H9 (cell line): ENCODE measurements at regions not wholly inside any gene's neighbourhood (a gene's known extent, or its start where the extent isn't known, plus 50 kb on each side); places are given as distances from the start of the nearest gene placed in this dataset.

Experiments
- DNase-seq: peaks from one replicate; pipeline ENCODE4 v3.0.0-alpha.2; 2017
- H2AFZ ChIP-seq: one replicate; pipeline ENCODE4 v1.6.1; 2013; ENCODE audit warnings: mild to moderate bottlenecking, low read length, control low read depth, moderate library complexity
- H2AK5ac ChIP-seq: 2 replicates; pipeline ENCODE4 v1.6.1; 2013; ENCODE audit warnings: low read length, control low read depth, mixed read lengths; ENCODE audit not compliant: insufficient read length
- H2BK120ac ChIP-seq: one replicate; pipeline ENCODE4 v1.6.1; 2013; ENCODE audit warnings: low read depth, mild to moderate bottlenecking, low read length, control low read depth, inconsistent platforms; ENCODE audit not compliant: poor library complexity, severe bottlenecking
- H2BK12ac ChIP-seq: 2 replicates; pipeline ENCODE4 v1.6.1; 2013; ENCODE audit warnings: low read length, control low read depth, mixed read lengths, low read depth; ENCODE audit not compliant: insufficient read length
- H2BK15ac ChIP-seq: 2 replicates; pipeline ENCODE4 v1.6.1; 2013; ENCODE audit warnings: low read depth, low read length, control low read depth
- H2BK20ac ChIP-seq: one replicate; pipeline ENCODE4 v1.6.1; 2013; ENCODE audit warnings: low read depth, mild to moderate bottlenecking, low read length, control low read depth, inconsistent platforms; ENCODE audit not compliant: poor library complexity, severe bottlenecking
- H2BK5ac ChIP-seq: 2 replicates; pipeline ENCODE4 v1.6.1; 2013; ENCODE audit warnings: low read length, control low read depth, mixed read lengths; ENCODE audit not compliant: insufficient read length
- H3K14ac ChIP-seq: 2 replicates; pipeline ENCODE4 v1.6.1; 2013; ENCODE audit warnings: low read length, control low read depth; ENCODE audit not compliant: insufficient read depth
- H3K18ac ChIP-seq: 2 replicates; pipeline ENCODE4 v1.6.1; 2013; ENCODE audit warnings: low read depth, mild to moderate bottlenecking, mixed read lengths, low read length, control low read depth; ENCODE audit not compliant: insufficient read length
- H3K23ac ChIP-seq: 2 replicates; pipeline ENCODE4 v1.6.1; 2013; ENCODE audit warnings: low read length, control low read depth, mixed read lengths, low read depth; ENCODE audit not compliant: insufficient read length
- H3K23me2 ChIP-seq: 2 replicates; pipeline ENCODE4 v1.6.1; 2013; ENCODE audit warnings: low read depth, mild to moderate bottlenecking, mixed read lengths, low read length, control low read depth; ENCODE audit not compliant: insufficient read length, poor library complexity, severe bottlenecking
- H3K27ac ChIP-seq: 2 replicates; pipeline ENCODE4 v1.5.1; 2013; ENCODE audit warnings: low read length, control low read depth, mixed read lengths, low read depth; ENCODE audit not compliant: insufficient read length
- H3K27me3 ChIP-seq: 2 replicates; pipeline ENCODE4 v1.6.1; 2013; ENCODE audit warnings: low read length, control low read depth, inconsistent platforms; ENCODE audit not compliant: insufficient read depth
- H3K4ac ChIP-seq: 2 replicates; pipeline ENCODE4 v1.6.1; 2013; ENCODE audit warnings: low read depth, mild to moderate bottlenecking, control low read depth, inconsistent platforms, low read length, moderate library complexity
- H3K4me1 ChIP-seq: 2 replicates; pipeline ENCODE4 v1.6.1; 2013; ENCODE audit warnings: low read length, control low read depth, inconsistent platforms; ENCODE audit not compliant: insufficient read depth
- H3K4me2 ChIP-seq: 2 replicates; pipeline ENCODE4 v1.6.1; 2013; ENCODE audit warnings: low read length, control low read depth, mixed read lengths; ENCODE audit not compliant: insufficient read length, insufficient read depth
- H3K56ac ChIP-seq: 2 replicates; pipeline ENCODE4 v1.6.1; 2013; ENCODE audit warnings: low read depth, mild to moderate bottlenecking, mixed read lengths, low read length, control low read depth; ENCODE audit not compliant: insufficient read length
- H3K79me1 ChIP-seq: 2 replicates; pipeline ENCODE4 v1.6.1; 2013; ENCODE audit warnings: low read depth, mild to moderate bottlenecking, moderate library complexity, low read length, control low read depth, inconsistent platforms; ENCODE audit not compliant: insufficient read depth, poor library complexity, severe bottlenecking
- H3K79me2 ChIP-seq: 2 replicates; pipeline ENCODE4 v1.6.1; 2013; ENCODE audit warnings: low read length, control low read depth, inconsistent platforms; ENCODE audit not compliant: insufficient read depth
- H3K9ac ChIP-seq: 2 replicates; pipeline ENCODE4 v1.6.1; 2013; ENCODE audit warnings: low read length, control low read depth, mixed read lengths; ENCODE audit not compliant: insufficient read length; ENCODE audit errors: extremely low read depth
- H3K9me3 ChIP-seq: one replicate; pipeline ENCODE4 v1.6.1; 2013; ENCODE audit warnings: low read depth, low read length, inconsistent platforms; ENCODE audit not compliant: control insufficient read depth
- H3T11ph ChIP-seq: one replicate; pipeline ENCODE4 v1.6.1; 2013; ENCODE audit warnings: mild to moderate bottlenecking, low read length, control low read depth, inconsistent platforms
- H4K20me1 ChIP-seq: one replicate; pipeline ENCODE4 v1.6.1; 2013; ENCODE audit not compliant: control insufficient read depth, insufficient read length, insufficient read depth
- H4K5ac ChIP-seq: 2 replicates; pipeline ENCODE4 v1.6.1; 2013; ENCODE audit warnings: low read depth, mild to moderate bottlenecking, mixed read lengths, low read length, control low read depth; ENCODE audit not compliant: insufficient read length
- H4K8ac ChIP-seq: replicated peaks from 2 replicates; pipeline ENCODE4 v1.6.1; 2013; ENCODE audit warnings: low read length, control low read depth, mixed read lengths, low read depth; ENCODE audit not compliant: insufficient read length
- H4K91ac ChIP-seq: 2 replicates; pipeline ENCODE4 v1.6.1; 2013; ENCODE audit warnings: low read depth, mild to moderate bottlenecking, moderate library complexity, mixed read lengths, low read length, control low read depth; ENCODE audit not compliant: insufficient read length
- H3K27ac Mint-ChIP-seq, 3 experiments: 2 replicates in 2 of 3; 3 replicates in 1 of 3; pipeline ENCODE4 v1.8.0; 2020 to 2021; ENCODE audit warnings: mixed read lengths in 3 of 3, mild to moderate bottlenecking in 1 of 3, moderate library complexity in 1 of 3
- H3K27me3 Mint-ChIP-seq: 2 replicates; pipeline ENCODE4 v1.8.0; 2021; ENCODE audit warnings: low read depth, mild to moderate bottlenecking, moderate library complexity, mixed read lengths
- H3K36me3 Mint-ChIP-seq, 3 experiments: 2 replicates in 2 of 3; 3 replicates in 1 of 3; pipeline ENCODE4 v1.8.0; 2020 to 2021; ENCODE audit warnings: low read depth in 3 of 3, mixed read lengths in 3 of 3; ENCODE audit not compliant: insufficient read depth in 1 of 3
- H3K4me1 Mint-ChIP-seq, 2 experiments: 2 replicates each; pipeline ENCODE4 v1.8.0; 2020; ENCODE audit warnings: mixed read lengths in 2 of 2
- H3K4me3 Mint-ChIP-seq, 2 experiments: 2 replicates in 1 of 2; 3 replicates in 1 of 2; pipeline ENCODE4 v1.8.0; 2020 to 2021; ENCODE audit warnings: mild to moderate bottlenecking in 2 of 2, mixed read lengths in 2 of 2, moderate library complexity in 1 of 2
- H3K9me3 Mint-ChIP-seq, 2 experiments: 2 replicates in 1 of 2; 3 replicates in 1 of 2; pipeline ENCODE4 v1.8.0; 2020; ENCODE audit warnings: mild to moderate bottlenecking in 2 of 2, mixed read lengths in 2 of 2, moderate library complexity in 1 of 2
- WGBS: extraction: QIAGEN DNeasy Blood & Tissue Kit; methylation state at CpG from one replicate; pipeline ENCODE4 v1.1.7; 2013; ENCODE audit warnings: missing lambda C conversion rate, low lambda C conversion rate, mixed read lengths; ENCODE audit not compliant: insufficient read length; ENCODE audit errors: extremely low coverage; 5-methylcytosine and 5-hydroxymethylcytosine counted together
- TF ChIP-seq, protein P1 (sequence below): fragments of 200-600 bp; sonication (generic); conservative IDR thresholded peaks from 3 replicates; pipeline ENCODE4 v1.8.0; 2021; ENCODE audit warnings: antibody characterized with exemption, mild to moderate bottlenecking

DNA sequence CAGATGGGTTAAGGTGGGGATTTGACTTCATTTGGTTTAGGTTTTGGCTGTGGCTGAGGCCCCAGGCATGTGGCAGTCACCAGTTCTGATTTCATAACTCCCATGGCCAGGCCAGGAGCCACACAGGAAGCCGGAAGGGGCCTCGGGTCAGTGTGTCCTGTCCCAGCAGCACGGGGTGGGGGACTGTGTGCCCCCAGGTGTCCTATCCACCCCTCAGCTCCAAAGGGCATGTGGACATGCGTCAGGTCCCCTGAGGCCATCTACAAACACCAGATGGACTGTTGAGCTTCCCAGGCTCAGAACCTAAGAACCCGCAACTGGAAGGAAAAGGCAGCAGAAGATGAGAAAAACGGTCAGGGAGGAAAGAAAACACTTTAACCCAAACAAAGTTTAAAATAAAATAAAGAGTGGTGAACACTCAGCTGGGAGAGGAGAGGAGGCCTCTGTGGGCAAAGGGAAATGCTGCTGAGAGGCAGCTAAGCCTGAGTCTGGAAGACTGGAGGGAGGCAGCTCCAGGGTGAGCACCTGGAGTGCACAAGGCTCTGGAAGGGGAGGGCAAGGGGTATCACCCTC, 260.8 kb downstream of the AUH start:
- H3K27ac Mint-ChIP-seq: peak overlapping the region in 1 of 3 experiments; percentile 27; a peak in 1 of 7 replicates

More for the DNA sequence above, 260.8 kb downstream of the AUH start:
- H2BK15ac ChIP-seq: no peak overlapping the region
- H3K79me2 ChIP-seq: no peaks in the 10 kb centered on the region
- no peak overlapping the region for H3K27ac ChIP-seq
- H2BK12ac ChIP-seq: no peak overlapping the region
- no peak overlapping the region for H4K8ac ChIP-seq
- H2BK5ac ChIP-seq: no peak overlapping the region
- no peak for DNase-seq
- no peak overlapping the region for H3T11ph ChIP-seq
- no peaks in the 10 kb centered on the region for H3K27me3 ChIP-seq
- no peaks in the 10 kb centered on the region for H3K4me1 ChIP-seq
- Mint-ChIP-seq H3K4me3 (no peak overlapping the region), H3K27me3 (no peaks in the 10 kb centered on the region; the same call in 1 of the 2 replicates), H3K36me3 (no peaks in the 10 kb centered on the region; a peak in 1 of 7 replicates), H3K4me1 (peaks cover 5 to 12% of the 10 kb centered on the region in 2 experiments), H3K9me3 (peaks cover 0 to 3% of the 10 kb centered on the region in 2 experiments; a peak in 1 of 5 replicates)
- no peaks in the 10 kb centered on the region for H4K20me1 ChIP-seq
- no peaks in the 10 kb centered on the region for H3K79me1 ChIP-seq
- H3K18ac ChIP-seq: no peak overlapping the region
- TF ChIP-seq, protein P1, sequence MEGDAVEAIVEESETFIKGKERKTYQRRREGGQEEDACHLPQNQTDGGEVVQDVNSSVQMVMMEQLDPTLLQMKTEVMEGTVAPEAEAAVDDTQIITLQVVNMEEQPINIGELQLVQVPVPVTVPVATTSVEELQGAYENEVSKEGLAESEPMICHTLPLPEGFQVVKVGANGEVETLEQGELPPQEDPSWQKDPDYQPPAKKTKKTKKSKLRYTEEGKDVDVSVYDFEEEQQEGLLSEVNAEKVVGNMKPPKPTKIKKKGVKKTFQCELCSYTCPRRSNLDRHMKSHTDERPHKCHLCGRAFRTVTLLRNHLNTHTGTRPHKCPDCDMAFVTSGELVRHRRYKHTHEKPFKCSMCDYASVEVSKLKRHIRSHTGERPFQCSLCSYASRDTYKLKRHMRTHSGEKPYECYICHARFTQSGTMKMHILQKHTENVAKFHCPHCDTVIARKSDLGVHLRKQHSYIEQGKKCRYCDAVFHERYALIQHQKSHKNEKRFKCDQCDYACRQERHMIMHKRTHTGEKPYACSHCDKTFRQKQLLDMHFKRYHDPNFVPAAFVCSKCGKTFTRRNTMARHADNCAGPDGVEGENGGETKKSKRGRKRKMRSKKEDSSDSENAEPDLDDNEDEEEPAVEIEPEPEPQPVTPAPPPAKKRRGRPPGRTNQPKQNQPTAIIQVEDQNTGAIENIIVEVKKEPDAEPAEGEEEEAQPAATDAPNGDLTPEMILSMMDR: no peak
- H2AK5ac ChIP-seq: no peak overlapping the region
- H4K5ac ChIP-seq: no peak overlapping the region
- no peak overlapping the region for H3K4me2 ChIP-seq
- no peak overlapping the region for H3K4ac ChIP-seq
- H3K9me3 ChIP-seq: no peaks in the 10 kb centered on the region
- H3K56ac ChIP-seq: no peak overlapping the region
- H2BK120ac ChIP-seq: no peak overlapping the region
- H3K9ac ChIP-seq: no peak overlapping the region
- no peak overlapping the region for H2AFZ ChIP-seq
- no peak overlapping the region for H3K14ac ChIP-seq
- no CpG with 5 or more reads among the region's 6 CpGs for WGBS
- no peaks in the 10 kb centered on the region for H3K23me2 ChIP-seq
- no peak overlapping the region for H2BK20ac ChIP-seq
- no peak overlapping the region for H4K91ac ChIP-seq
- no peak overlapping the region for H3K23ac ChIP-seq
